DMS 273 (cell line): ENCODE measurements at regions not wholly inside any gene's neighbourhood (a gene's known extent, or its start where the extent isn't known, plus 50 kb on each side); places are given as distances from the start of the nearest gene placed in this dataset.
"Not testable (repeated sequence)": the region's sequence is repeated elsewhere in the genome, so short reads cannot be mapped to it uniquely, and the experiment has no call there.

Experiments
- DNase-seq: peaks from one replicate; lab custom pipeline; 2025; ENCODE audit not compliant: unreplicated experiment; lab: John Stamatoyannopoulos, UW

- DNase-seq, result not testable (repeated sequence)
These were observed 71.5 kb downstream of the WSB1 start for GRCh38 chr17:27365329-27365945.

- DNase-seq, result no peak
These were observed 72.5 kb downstream of the WSB1 start for GRCh38 chr17:27366437-27366836.

GRCh38 chr17:27367121-27367981, 73.4 kb downstream of the WSB1 start:
- DNase-seq, result no peak

- no peak for DNase-seq
These were observed 74.4 kb downstream of the WSB1 start for GRCh38 chr17:27368151-27368795.

GRCh38 chr17:27368980-27369379, 75.1 kb downstream of the WSB1 start:
- DNase-seq, result no peak

DNA sequence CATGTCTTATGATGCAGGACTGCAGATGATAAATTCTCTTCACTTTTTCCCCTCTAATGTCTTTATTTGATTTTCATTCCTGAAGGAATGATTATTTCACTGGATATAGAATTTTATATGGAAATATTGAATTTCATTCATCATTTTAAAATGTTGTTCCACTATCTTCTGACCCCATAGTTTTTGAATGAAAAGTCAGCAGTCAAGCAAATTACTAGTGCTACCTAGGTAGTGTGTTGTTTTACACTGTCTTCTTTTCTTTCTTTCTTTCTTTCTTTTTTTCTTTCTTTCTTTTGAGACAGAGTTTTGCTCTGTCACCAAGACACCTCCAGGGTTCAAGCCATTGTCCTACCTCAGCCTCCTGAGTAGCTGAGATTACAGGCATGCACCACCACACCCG, 76.9 kb downstream of the WSB1 start:
- DNase-seq, result no peak

GRCh38 chr17:27373695-27374094, 79.8 kb downstream of the WSB1 start:
- DNase-seq, result not testable (repeated sequence)

GRCh38 chr17:27376637-27377547, 79.4 kb upstream of the KSR1 start:
- DNase-seq, result no peak

GRCh38 chr17:27378482-27379175, 77.6 kb upstream of the KSR1 start:
- peak; percentile 17 for DNase-seq

DNA sequence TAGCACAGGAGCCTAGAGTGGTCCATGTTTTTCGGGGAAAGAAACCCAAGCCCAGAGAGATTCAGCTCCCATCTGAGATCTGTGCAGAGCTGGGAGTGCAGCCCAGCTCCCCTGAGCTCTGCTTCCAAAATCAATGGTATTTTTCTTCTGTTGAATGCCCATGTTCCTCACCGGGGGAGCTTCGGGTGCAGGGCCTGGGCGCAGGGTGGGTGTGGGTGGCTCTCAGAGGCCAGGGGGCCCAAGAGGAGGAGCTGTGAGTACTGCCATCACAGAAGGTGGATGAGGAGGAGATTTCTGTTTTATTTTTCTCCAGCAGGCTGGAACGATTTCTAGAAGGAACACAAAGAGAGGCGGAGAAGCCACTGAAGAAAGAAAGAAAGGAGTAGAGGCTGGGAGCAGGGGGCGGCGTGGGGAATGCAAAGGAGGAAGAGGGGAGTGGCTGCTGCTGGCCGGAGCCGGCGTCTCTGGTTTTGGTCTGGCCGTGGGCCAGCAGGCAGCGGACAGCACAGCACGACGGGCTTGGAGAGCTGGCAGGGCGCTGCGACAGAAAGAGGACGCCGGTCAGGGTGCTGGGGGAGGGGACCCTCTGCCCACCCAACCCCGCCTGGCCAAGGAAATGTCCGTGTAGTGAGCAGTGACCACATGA, 76.2 kb upstream of the KSR1 start:
- DNase-seq, result no peak

- no peak for DNase-seq
These were observed 75.7 kb upstream of the KSR1 start for GRCh38 chr17:27380551-27380950.

DNA sequence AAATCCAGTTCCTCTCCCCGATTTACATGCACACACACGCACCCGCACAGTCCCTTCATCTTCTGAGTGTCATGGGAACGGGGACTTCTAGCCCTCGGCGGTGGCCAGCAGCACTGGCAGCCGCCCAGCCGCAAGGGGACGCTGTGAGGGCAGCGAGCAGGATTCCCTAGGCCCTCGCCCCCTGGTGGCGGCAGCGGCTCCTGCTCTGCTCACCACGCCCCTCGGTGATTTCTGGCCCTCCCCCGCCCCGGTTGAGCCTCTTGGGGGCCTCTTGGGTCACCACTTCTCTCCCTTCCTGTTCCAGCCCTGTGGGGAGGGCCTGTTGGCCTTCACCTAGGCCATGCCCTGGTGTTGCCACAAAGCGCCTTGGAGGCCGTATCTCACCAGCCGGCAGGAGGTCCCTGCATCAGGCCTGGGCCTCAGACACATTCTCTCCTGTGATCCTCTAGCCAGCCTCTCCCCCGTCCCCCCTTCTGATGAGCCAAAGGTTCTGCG, 75.2 kb upstream of the KSR1 start:
- peak; percentile 86 for DNase-seq

DNA sequence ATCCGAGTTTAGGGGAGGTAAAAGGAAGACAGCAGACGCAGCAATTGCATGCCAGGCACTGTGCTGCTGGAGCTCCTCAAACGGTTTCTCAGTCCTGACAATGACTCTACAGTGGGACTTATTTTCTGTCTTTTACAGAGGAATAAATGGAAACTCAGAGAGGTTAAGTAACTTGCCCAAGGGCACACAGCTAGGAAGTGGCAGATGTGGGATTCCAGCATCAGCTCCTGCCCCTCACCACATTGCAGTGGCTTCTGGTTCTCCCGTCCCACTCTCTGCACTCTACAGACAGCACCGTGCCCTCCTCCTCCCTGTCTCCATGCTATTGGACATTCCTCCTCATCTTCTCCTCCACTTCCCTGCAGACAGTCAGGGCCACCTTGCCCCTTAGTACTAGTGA, 74.2 kb upstream of the KSR1 start:
- no peak for DNase-seq

- DNase-seq, result peak; percentile 84
These were observed 72.0 kb upstream of the KSR1 start for GRCh38 chr17:27384261-27384701.

GRCh38 chr17:27384726-27385125, 71.5 kb upstream of the KSR1 start:
- no peak for DNase-seq

DNA sequence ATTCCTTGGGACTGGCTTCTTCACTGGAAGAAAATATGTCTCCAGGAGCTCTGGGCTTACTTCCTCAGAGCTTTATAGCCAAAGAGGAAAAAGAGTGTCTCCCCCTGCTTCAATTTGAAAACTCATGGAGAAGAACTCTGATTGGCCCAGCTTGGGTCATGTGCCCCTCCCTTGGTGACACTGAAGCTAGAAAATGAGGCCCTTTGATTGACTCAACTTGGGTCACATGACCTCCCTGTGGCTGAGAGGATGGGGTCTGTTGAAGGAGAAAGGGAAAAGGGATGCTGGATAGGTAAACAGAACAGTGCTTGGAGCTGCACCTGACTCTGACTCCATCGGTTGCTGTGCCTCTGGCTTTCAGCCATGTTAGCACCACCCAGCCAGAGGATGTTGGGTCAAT, 70.6 kb upstream of the KSR1 start:
- DNase-seq, result no peak

DNA sequence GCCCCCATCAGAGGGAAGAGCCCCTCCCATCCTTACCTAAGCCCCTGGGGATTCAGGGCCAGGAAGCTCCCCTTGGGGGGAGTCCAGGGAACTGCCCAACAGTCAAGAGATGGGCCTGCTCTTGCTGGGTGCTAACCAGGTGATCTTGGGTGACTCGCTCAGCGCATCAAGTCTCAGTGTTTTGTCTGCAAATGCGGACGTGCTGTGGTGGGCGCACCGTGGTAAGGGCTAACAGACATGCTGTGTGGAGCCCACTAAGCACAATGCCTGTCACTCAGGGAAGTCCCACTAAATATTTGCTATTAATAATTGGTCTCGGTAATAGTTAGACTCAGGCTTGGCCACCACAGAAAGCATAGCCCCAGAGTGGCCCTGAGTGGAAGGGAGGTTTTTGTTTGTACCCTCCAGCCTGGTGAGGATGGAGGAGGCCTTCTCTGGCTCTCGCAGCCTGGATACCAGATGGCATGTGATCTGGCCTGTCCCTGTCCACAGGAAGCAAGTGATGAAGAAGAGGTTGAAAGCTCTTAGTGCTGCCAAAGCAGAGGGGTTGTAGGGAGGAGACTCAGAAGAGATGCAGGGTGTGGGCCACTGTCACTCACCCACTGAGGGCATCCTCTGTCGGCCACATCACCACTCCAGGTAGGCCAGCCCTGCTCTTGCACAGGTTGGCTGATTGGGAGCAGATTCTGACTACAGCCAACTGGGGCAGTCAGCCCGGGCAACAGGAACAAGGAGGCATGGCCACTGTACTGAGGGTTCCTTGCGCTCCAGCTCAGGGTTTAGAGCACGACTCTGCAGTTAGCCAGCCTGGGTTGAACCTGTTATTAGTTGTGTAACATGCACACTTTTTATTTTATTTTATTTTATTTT, 69.8 kb upstream of the KSR1 start:
- no peak for DNase-seq

- DNase-seq, result no peak
These were observed 66.6 kb upstream of the KSR1 start for GRCh38 chr17:27389542-27390140.
